22Rv1 (cell line): ENCODE measurements at regions not wholly inside any gene's neighbourhood (a gene's known extent, or its start where the extent isn't known, plus 50 kb on each side); places are given as distances from the start of the nearest gene placed in this dataset.
"Not testable (repeated sequence)": the region's sequence is repeated elsewhere in the genome, so short reads cannot be mapped to it uniquely, and the experiment has no call there.

Experiments used
- H3K27ac ChIP-seq: fragments of 450-650 bp; 2 replicates; pipeline ENCODE4 v1.5.1; 2017
- ZFX ChIP-seq: fragments of 450-650 bp; IDR thresholded peaks from 2 replicates; pipeline ENCODE4 v1.6.1; 2017; ENCODE audit warnings: antibody characterized with exemption, borderline replicate concordance
- TF ChIP-seq, protein P1 (sequence below): fragments of 450-650 bp; IDR thresholded peaks from 2 replicates; pipeline ENCODE4 v1.5.1; 2017; ENCODE audit warnings: mild to moderate bottlenecking

DNA sequence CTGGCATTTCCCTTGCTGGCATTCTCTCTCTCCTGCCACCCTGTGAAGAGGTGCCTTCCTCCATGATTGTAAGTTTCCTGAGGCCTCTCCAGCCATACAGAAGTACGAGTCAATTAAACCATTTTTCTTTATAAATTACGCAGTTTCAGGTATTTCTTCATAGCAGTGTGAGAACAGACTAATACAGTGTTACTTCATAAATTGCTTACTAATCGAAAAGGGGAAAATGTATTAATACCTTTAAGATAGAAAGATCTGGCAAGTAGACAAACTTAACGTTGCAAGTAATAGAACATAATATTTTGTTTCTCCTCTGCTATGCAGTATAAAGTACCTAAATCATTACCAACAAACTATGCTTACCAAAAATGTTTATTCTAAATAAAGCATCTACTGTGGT, 178.3 kb upstream of the LAMA2 start:
- H3K27ac ChIP-seq = no peak overlapping the region
- TF ChIP-seq, protein P1, sequence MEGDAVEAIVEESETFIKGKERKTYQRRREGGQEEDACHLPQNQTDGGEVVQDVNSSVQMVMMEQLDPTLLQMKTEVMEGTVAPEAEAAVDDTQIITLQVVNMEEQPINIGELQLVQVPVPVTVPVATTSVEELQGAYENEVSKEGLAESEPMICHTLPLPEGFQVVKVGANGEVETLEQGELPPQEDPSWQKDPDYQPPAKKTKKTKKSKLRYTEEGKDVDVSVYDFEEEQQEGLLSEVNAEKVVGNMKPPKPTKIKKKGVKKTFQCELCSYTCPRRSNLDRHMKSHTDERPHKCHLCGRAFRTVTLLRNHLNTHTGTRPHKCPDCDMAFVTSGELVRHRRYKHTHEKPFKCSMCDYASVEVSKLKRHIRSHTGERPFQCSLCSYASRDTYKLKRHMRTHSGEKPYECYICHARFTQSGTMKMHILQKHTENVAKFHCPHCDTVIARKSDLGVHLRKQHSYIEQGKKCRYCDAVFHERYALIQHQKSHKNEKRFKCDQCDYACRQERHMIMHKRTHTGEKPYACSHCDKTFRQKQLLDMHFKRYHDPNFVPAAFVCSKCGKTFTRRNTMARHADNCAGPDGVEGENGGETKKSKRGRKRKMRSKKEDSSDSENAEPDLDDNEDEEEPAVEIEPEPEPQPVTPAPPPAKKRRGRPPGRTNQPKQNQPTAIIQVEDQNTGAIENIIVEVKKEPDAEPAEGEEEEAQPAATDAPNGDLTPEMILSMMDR = no peak
- TF ChIP-seq ZFX = no peak

DNA sequence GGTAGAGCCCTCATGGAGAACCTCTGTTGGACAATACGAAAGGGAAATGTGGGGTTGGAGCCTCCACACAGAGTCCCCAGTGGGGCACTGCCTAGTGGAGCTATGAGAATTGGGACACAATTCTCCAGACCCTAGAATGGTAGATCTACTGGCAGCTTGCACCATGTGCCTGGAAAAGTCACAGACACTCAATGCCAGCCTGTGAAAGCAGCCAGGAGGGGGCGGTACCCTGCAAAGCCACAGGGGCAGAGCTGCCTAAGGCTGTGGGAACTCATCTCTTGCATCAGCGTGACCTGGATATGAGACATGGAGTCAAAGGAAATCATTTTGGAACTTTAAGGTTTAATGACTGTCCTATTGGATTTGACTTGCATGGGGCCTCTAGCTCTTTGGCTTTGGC, 179.1 kb upstream of the LAMA2 start:
- H3K27ac ChIP-seq = not testable (repeated sequence)

DNA sequence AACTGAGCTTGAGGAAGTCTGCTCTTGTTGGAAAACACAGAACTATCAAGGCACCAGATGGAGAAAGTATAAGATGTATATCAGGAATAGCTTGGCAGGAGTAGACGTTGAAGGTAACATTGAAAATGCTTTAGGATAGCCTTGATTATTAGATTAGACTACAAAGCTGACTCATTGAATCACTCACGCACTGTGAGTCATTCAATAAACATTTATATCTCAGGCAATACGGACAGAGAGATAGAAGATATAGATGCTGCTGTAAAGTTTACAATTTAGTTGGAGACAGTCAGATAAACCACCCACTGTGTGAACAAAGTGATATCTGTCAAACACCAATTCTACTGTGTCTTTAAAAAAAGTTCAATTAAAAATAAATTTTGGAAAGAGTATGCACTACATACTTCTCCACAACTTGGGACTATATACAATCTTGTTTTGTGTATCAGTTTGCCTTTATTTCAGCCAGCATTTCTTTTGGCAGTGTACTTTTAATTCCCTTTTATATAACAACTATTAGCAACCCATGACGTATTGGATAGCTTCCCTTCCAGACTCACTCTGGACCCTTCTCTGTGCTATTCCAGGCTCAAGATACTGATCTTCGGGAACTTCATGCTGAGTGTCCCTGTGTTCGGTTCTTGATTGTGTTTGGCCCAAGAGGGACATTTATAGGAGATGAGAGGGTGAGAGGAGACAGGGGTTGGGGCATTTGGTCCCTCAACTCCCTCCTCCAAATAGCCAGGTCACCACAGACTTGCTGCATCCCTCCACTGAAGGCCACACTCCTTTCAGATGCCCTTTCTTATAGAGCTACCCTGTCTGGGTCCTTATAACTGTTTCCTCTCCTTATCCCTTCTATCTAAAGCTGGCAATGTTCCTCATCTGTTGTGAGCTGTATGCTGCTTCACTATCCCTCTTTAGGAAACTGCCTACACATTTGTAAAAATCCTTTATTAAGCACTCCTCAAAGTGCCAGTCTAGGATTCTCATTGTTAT, 176.6 kb upstream of the PTPRK start:
- no peak for TF ChIP-seq ZFX
- TF ChIP-seq, protein P1 = no peak
- no peak overlapping the region for H3K27ac ChIP-seq

DNA sequence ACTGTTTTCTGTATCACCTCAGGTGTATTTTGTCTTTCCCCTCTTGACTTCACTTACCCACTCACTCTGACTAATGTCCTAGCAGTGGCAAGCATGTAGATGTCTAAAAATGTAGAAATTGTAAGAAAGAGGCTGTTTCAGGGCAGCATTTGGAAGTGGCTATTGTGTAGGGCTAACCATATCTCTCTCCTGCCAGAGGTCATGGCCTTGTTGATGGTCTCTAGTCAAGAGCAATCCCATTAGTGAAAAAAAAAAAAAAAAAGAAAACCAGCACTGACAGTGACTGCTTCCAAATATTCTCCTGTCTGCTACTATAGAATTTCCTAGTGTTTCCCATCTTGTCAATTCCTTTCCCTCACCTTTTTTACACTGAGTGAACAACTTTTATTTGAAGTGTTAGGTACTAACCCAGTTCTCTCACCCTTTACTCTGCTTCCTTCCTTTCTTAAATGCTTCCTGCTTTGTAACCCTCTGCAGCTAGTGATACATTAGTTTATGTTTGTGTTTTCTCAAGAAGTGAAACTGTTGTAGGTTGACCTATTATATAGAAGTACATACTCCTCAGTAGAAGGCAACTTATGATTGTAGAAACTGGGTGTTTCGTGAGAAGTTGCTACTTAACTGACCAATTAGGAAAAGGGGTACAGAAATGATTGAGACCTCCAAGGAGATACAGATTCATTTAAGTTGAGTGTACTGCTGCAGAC, 174.1 kb upstream of the PTPRK start:
- H3K27ac ChIP-seq = no peak overlapping the region
- no peak for TF ChIP-seq ZFX
- TF ChIP-seq, protein P1 = no peak

DNA sequence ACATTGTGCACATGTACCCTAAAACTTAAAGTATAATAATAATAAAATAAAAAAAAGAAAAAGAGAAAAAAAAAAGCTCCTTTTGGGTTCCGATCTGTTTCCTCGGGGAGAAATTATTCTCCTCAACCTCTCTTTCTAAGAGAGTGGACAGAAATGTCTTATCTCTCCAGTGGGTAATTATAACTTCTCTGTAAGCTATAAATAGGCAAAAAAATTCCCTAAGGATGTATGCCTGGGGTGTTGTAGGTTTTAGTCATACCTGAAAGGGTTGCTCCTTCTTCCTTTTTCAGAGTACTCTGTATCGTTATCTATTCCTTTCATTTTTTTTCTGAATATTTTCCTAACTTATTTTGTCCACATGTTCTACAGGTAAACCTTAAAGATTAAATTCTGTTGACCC, 169.7 kb upstream of the PTPRK start:
- TF ChIP-seq ZFX = no peak
- TF ChIP-seq, protein P1 = no peak
- H3K27ac ChIP-seq = no peak overlapping the region

DNA sequence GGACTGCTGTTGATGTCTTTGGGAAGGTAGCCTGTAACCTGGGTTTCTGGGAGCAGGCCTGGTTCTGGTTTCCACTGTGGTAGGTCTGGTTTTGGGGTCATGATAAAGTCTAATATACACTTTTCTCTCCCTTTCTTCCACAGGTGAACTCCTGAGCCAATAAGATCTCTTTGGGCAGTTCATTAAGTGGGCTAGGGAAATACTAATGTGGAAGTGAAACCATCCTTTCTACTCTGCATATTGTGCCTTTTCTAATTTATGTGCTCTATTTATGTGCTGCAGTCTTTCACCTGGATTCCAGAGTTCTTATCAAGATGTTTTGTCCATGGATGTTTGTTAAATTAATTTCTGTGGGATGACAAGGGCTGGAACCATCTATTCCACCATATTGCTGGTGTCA, 165.7 kb upstream of the PTPRK start:
- H3K27ac ChIP-seq = no peak overlapping the region
- TF ChIP-seq, protein P1 = no peak
- no peak for TF ChIP-seq ZFX

DNA sequence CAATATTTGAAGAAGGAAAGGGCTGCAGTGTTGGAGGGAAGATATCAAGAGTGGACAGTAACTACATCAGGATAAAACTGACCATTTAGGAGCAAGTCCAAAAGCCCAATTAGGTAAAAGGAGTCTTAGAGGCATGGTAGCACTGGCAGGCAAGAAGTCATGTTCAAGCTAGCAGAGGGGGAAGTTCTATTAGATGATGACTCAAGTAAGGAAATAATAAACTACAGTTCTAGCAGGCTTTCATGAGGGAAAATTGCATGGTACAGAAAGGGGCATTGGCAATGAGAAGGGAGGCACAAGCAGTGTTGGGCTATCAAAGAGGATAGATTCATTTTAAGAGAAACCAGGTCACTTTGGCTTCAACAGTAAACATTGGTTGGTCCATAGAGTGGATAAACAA, 156.1 kb upstream of the PTPRK start:
- no peak for TF ChIP-seq ZFX
- TF ChIP-seq, protein P1 = no peak
- H3K27ac ChIP-seq = no peak overlapping the region
